Thyroid gland (tissue), 4 donors: ENCODE measurements at regions not wholly inside any gene's neighbourhood (a gene's known extent, or its start where the extent isn't known, plus 50 kb on each side); places are given as distances from the start of the nearest gene placed in this dataset.
"Not testable (repeated sequence)": the region's sequence is repeated elsewhere in the genome, so short reads cannot be mapped to it uniquely, and the experiment has no call there.

ENCODE experiments used
- DNase-seq, 2 donors: peaks; one replicate each; pipeline ENCODE4 v3.0.0-alpha.2; 2019
- H3K27ac ChIP-seq, 3 donors: fragments of 200-600 bp; sonication (generic); 1 replicate in 2 of 3; 2 replicates in 1 of 3; pipeline ENCODE4 v1.5.1; 2016 to 2019; ENCODE audit warnings: mild to moderate bottlenecking in 1 of 3, moderate library complexity in 1 of 3
- H3K27me3 ChIP-seq: fragments of 200-600 bp; sonication (generic); one replicate; pipeline ENCODE4 v1.5.1; 2019
- H3K36me3 ChIP-seq, 2 donors: fragments of 200-600 bp; sonication (generic); one replicate each; pipeline ENCODE4 v1.5.1; 2016 to 2019
- H3K4me1 ChIP-seq, 2 donors: fragments of 200-600 bp; sonication (generic); one replicate each; pipeline ENCODE4 v1.5.1; 2017 to 2019
- H3K4me3 ChIP-seq, 3 donors: fragments of 200-600 bp; sonication (generic); replicated peaks in 1 of 3; 1 replicate in 2 of 3; 2 replicates in 1 of 3; pipeline ENCODE4 v1.5.1; 2016; ENCODE audit warnings: mild to moderate bottlenecking in 1 of 3
- H3K9me3 ChIP-seq: fragments of 200-600 bp; sonication (generic); one replicate; pipeline ENCODE4 v1.5.1; 2017
- POLR2A ChIP-seq, 2 donors: fragments of 450-650 bp; IDR thresholded peaks; one replicate each; pipeline ENCODE4 v1.6.1; 2017; ENCODE audit warnings: antibody characterized with exemption in 2 of 2, mild to moderate bottlenecking in 2 of 2, moderate library complexity in 1 of 2
- WGBS, 2 donors: methylation state at CpG; one replicate each; pipeline ENCODE4 v1.1.5; 2017; 5-methylcytosine and 5-hydroxymethylcytosine counted together
- intact Hi-C: fragments of 100-400 bp; cut with DNase I; formaldehyde crosslinking; loops from one replicate; pipeline ENCODE4 v1.15.1; 2023
- TF ChIP-seq, protein P1 (sequence below), 6 experiments: fragments of 200-600 bp in 3 of 6; fragments of 450-650 bp in 3 of 6; sonication (generic) in 3 of 6; IDR thresholded peaks; one replicate each; pipeline ENCODE4 v1.5.1; 2016 to 2019; ENCODE audit warnings: antibody characterized with exemption in 6 of 6, mild to moderate bottlenecking in 2 of 6, inconsistent platforms in 1 of 6, moderate library complexity in 1 of 6

DNA sequence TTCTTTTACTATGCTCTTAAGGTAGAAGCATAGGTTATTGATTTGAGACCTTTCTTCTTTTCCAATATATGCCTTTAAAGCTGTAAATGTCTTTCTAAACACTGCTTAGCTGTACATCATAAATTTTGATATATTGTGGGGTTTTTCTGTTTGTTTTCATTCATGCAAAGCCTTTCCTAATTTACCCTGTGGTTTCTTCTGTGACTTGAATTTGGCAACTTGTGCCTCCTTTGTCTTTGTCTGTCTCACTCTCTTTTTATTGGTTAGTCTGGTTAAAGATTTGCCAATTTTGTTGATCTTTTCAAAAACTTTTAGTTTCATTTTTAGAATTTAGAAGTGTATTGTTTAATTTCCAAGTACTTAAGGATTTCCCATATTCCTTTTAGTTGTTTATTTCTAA is 343.1 kb downstream of the OXSM start:
- Histone ChIP-seq H3K4me1 (no peaks in the 10 kb centered on the region), H3K36me3 (no peaks in the 10 kb centered on the region), H3K27ac (no peak overlapping the region), H3K27me3 (no peaks in the 10 kb centered on the region), H3K4me3 (no peak overlapping the region), H3K9me3 (no peaks in the 10 kb centered on the region)
- DNase-seq = no peak
- intact Hi-C loops = no loop called here
- TF ChIP-seq POLR2A (IDR thresholded peaks at IDR 0.05) = no peak
- TF ChIP-seq, protein P1, sequence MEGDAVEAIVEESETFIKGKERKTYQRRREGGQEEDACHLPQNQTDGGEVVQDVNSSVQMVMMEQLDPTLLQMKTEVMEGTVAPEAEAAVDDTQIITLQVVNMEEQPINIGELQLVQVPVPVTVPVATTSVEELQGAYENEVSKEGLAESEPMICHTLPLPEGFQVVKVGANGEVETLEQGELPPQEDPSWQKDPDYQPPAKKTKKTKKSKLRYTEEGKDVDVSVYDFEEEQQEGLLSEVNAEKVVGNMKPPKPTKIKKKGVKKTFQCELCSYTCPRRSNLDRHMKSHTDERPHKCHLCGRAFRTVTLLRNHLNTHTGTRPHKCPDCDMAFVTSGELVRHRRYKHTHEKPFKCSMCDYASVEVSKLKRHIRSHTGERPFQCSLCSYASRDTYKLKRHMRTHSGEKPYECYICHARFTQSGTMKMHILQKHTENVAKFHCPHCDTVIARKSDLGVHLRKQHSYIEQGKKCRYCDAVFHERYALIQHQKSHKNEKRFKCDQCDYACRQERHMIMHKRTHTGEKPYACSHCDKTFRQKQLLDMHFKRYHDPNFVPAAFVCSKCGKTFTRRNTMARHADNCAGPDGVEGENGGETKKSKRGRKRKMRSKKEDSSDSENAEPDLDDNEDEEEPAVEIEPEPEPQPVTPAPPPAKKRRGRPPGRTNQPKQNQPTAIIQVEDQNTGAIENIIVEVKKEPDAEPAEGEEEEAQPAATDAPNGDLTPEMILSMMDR (IDR thresholded peaks at IDR 0.05) = no peak

DNA sequence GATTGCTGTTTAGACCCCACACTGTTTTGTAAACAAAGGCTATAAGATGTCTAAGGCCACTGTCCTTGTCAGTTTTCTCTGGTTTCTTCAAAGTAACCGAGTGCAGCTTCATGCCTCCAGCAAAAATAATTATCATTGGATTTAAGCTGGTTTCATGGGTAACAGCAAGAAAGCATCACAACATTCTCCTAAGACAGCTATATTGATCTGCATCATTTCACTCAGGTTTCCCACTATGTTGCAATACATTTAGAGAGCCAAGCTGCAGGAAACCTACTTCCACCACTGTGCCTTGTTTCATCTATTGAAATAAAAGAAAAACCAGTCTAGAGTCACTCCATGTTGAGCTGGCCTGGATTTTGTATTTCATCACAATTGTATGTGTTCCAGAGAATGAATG is 351.4 kb downstream of the OXSM start:
- no peak for DNase-seq
- intact Hi-C loops = no loop called here
- no peaks in the 10 kb centered on the region for H3K36me3 ChIP-seq
- WGBS, 2 donors = 76 to 83% methylated on average over 1 of the region's 1 CpG
- no peaks in the 10 kb centered on the region for H3K9me3 ChIP-seq
- no peak for TF ChIP-seq POLR2A (IDR thresholded peaks at IDR 0.05)
- TF ChIP-seq, protein P1 (IDR thresholded peaks at IDR 0.05) = no peak
- H3K27me3 ChIP-seq = no peaks in the 10 kb centered on the region
- no peaks in the 10 kb centered on the region for H3K4me1 ChIP-seq
- no peak overlapping the region for H3K27ac ChIP-seq
- no peak overlapping the region for H3K4me3 ChIP-seq

DNA sequence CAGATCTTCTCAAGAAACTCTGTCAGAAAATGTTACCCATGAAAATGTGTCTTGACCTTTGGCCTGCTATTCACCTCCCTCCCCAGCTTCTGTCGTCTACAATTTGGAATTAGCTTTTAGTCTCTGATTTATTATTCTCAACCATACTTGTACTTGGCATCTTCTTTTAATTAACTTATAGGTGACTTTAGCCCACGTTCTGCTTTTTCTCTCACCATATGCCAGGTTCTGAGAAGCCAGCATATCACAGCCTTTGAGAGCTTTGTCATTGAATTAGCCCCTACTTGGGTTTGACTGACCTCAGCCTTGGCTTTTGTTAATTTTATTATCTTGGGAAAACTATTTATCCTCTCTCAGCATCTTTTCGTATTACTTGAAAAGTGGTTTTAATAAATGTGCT is 355.9 kb downstream of the OXSM start:
- intact Hi-C loops = no loop called here
- Histone ChIP-seq H3K27ac (no peak overlapping the region), H3K4me3 (no peak overlapping the region), H3K27me3 (no peaks in the 10 kb centered on the region), H3K36me3 (no peaks in the 10 kb centered on the region), H3K4me1 (no peaks in the 10 kb centered on the region), H3K9me3 (no peaks in the 10 kb centered on the region)
- 65 to 75% methylated on average over 3 of the region's 3 CpGs for WGBS, 2 donors
- TF ChIP-seq, protein P1 (IDR thresholded peaks at IDR 0.05) = no peak
- no peak for TF ChIP-seq POLR2A (IDR thresholded peaks at IDR 0.05)
- DNase-seq = no peak

DNA sequence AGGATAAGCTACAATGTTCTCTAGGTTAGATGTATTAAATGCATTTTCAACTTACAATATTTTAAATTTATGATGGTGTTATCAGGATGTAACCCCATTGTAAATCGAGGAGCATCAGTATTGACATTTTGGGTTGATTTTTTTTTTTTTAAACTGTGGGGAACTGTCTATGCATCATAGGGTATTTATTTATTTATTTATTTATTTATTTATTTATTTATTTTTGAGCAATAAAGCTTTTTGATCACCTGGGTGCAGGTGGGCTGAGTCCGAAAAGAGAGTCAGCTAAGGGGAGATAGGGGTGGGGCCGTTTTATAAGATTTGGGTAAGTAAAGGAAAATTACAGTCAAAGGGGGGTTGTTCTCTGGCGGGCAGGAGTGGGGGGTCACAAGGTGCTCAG is 367.5 kb downstream of the OXSM start:
- intact Hi-C loops, DNase-seq, H3K4me3 ChIP-seq, H3K9me3 ChIP-seq, H3K27ac ChIP-seq, H3K27me3 ChIP-seq, H3K36me3 ChIP-seq, H3K4me1 ChIP-seq: not testable (repeated sequence)
- WGBS, 2 donors = 92 to 95% methylated on average over 4 of the region's 4 CpGs

DNA sequence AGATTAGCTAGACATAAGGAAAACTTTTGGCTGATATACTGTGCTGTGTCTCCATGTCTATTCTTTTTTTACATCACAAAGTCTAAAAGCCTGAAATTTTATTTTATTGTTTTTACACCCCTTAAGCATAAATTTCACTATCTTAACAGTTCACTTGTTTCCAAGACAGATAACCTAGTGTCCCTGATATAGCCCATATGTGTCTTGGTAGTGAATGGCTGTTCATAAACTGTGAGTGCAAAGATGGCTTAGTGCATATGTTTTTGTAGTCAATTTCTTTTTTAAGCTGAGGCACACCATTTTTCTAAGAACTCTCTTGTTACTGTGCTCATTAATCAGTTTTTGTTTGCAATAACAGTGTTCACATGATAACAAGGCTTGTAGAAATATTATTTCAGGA is 381.1 kb downstream of the OXSM start:
- TF ChIP-seq, protein P1 (IDR thresholded peaks at IDR 0.05) = no peak
- no peak for TF ChIP-seq POLR2A (IDR thresholded peaks at IDR 0.05)
- no peak for DNase-seq
- Histone ChIP-seq H3K4me1 (no peaks in the 10 kb centered on the region), H3K27ac (no peak overlapping the region), H3K4me3 (no peak overlapping the region), H3K36me3 (no peaks in the 10 kb centered on the region), H3K27me3 (no peaks in the 10 kb centered on the region), H3K9me3 (no peaks in the 10 kb centered on the region)
- intact Hi-C loops = no loop called here

DNA sequence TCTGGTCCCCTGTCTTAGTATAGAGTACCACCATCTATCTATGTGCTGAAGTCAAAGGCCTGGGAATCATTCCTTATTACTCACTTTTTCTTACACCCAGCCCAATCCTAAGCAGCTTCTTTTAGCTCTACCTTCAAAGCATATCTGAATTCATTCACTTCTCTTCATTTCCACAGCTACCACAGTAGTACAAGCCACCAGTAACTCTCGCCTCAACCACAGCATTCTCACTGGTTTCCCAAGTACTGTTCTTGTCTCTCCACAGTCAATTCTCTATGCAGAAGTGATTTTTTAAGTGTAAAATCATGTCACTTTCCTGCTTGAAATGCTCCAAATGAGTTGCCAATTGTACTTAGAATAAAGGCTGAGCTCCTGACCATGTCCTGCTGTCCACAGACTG is 401.7 kb downstream of the OXSM start:
- Histone ChIP-seq H3K27me3 (no peaks in the 10 kb centered on the region), H3K27ac (no peak overlapping the region), H3K36me3 (no peaks in the 10 kb centered on the region), H3K9me3 (no peaks in the 10 kb centered on the region), H3K4me3 (no peak overlapping the region), H3K4me1 (no peaks in the 10 kb centered on the region)
- DNase-seq = no peak
- TF ChIP-seq, protein P1 (IDR thresholded peaks at IDR 0.05) = no peak
- 82 to 91% methylated on average over 1 of the region's 1 CpG for WGBS, 2 donors
- intact Hi-C loops = no loop called here
